Neural crest cell (in vitro differentiated cells): ENCODE measurements at regions not wholly inside any gene's neighbourhood (a gene's known extent, or its start where the extent isn't known, plus 50 kb on each side); places are given as distances from the start of the nearest gene placed in this dataset.

ENCODE experiments used
- DNase-seq: peaks from one replicate; pipeline ENCODE4 v3.0.0; 2021; ENCODE audit warnings: low read depth, mixed read lengths, low spot score
- H3K27ac Mint-ChIP-seq: one replicate; pipeline ENCODE4 v1.8.0; 2021; ENCODE audit warnings: mild to moderate bottlenecking, mixed read lengths; ENCODE audit not compliant: unreplicated experiment
- H3K27me3 Mint-ChIP-seq: 2 replicates; pipeline ENCODE4 v1.8.0; 2021; ENCODE audit warnings: low read depth, mild to moderate bottlenecking, mixed read lengths
- H3K36me3 Mint-ChIP-seq: 2 replicates; pipeline ENCODE4 v1.8.0; 2021; ENCODE audit warnings: low read depth, mild to moderate bottlenecking, mixed read lengths
- H3K4me1 Mint-ChIP-seq: 2 replicates; pipeline ENCODE4 v1.8.0; 2021; ENCODE audit warnings: mixed read lengths
- H3K4me3 Mint-ChIP-seq: one replicate; pipeline ENCODE4 v1.8.0; 2021; ENCODE audit warnings: mild to moderate bottlenecking, mixed read lengths
- H3K9me3 Mint-ChIP-seq: 2 replicates; pipeline ENCODE4 v1.8.0; 2021; ENCODE audit warnings: mixed read lengths
- CTCF ChIP-seq: fragments of 200-600 bp; sonication (generic); conservative IDR thresholded peaks from 2 replicates; pipeline ENCODE4 v1.5.0; 2021; ENCODE audit warnings: antibody characterized with exemption, mild to moderate bottlenecking

- TF ChIP-seq CTCF, result no peak
- Mint-ChIP-seq H3K27me3 (peaks cover 2% of the 10 kb centered on the region), H3K36me3 (no peaks in the 10 kb centered on the region), H3K27ac (no peak overlapping the region), H3K9me3 (no peaks in the 10 kb centered on the region), H3K4me1 (no peaks in the 10 kb centered on the region), H3K4me3 (no peak overlapping the region)
- no peak for DNase-seq
Observed at GRCh38 chr12:82099216-82099615, 259.0 kb downstream of the CCDC59 start.

- TF ChIP-seq CTCF, result no peak
- no peak for DNase-seq
- Mint-ChIP-seq H3K4me1 (no peaks in the 10 kb centered on the region), H3K4me3 (no peak overlapping the region), H3K27me3 (peaks cover 2% of the 10 kb centered on the region), H3K9me3 (no peaks in the 10 kb centered on the region), H3K36me3 (no peaks in the 10 kb centered on the region), H3K27ac (no peak overlapping the region)
Observed at GRCh38 chr12:82097877-82098276, 260.3 kb downstream of the CCDC59 start.

- Mint-ChIP-seq H3K36me3 (no peaks in the 10 kb centered on the region), H3K9me3 (no peaks in the 10 kb centered on the region), H3K27ac (no peak overlapping the region), H3K4me3 (no peak overlapping the region), H3K4me1 (no peaks in the 10 kb centered on the region), H3K27me3 (peaks cover 2% of the 10 kb centered on the region)
- DNase-seq, result no peak
- TF ChIP-seq CTCF, result no peak
Observed at GRCh38 chr12:82097438-82097837, 260.7 kb downstream of the CCDC59 start.

DNA sequence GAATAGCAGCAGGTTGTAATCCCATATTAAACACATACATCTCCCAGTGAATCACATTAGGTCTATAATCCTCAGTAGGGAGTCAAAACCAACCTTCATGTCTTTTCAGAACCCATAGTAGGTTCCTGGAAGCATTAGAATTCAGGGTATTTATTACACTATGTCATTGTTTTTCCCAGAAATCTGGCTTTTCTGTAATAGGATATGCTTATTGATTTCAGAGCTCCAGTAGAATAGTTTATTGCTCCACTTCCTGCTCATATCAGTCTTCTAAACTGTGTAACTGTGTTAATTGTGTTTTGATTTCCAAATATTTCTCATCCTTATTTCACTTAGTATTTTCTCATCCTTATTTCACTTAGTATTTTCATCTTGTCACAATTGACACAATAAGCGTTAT lies 268.0 kb downstream of the CCDC59 start:
- no peak for DNase-seq
- TF ChIP-seq CTCF, result no peak
- H3K4me3 Mint-ChIP-seq, result no peak overlapping the region
- no peak overlapping the region for H3K27ac Mint-ChIP-seq
- H3K27me3 Mint-ChIP-seq, result peaks cover 2% of the 10 kb centered on the region
- H3K36me3 Mint-ChIP-seq, result no peaks in the 10 kb centered on the region
- H3K9me3 Mint-ChIP-seq, result no peaks in the 10 kb centered on the region
- H3K4me1 Mint-ChIP-seq, result no peaks in the 10 kb centered on the region

GRCh38 chr12:82089369-82090121 lies 268.6 kb downstream of the CCDC59 start:
- no peak overlapping the region for H3K27ac Mint-ChIP-seq
- DNase-seq, result no peak
- no peaks in the 10 kb centered on the region for H3K27me3 Mint-ChIP-seq
- H3K4me1 Mint-ChIP-seq, result no peaks in the 10 kb centered on the region
- no peak for TF ChIP-seq CTCF
- no peak overlapping the region for H3K4me3 Mint-ChIP-seq
- no peaks in the 10 kb centered on the region for H3K36me3 Mint-ChIP-seq
- no peaks in the 10 kb centered on the region for H3K9me3 Mint-ChIP-seq
